ENCODE measurements at regions not wholly inside any gene's neighbourhood (a gene's known extent, or its start where the extent isn't known, plus 50 kb on each side); places are given as distances from the start of the nearest gene placed in this dataset.

DNA sequence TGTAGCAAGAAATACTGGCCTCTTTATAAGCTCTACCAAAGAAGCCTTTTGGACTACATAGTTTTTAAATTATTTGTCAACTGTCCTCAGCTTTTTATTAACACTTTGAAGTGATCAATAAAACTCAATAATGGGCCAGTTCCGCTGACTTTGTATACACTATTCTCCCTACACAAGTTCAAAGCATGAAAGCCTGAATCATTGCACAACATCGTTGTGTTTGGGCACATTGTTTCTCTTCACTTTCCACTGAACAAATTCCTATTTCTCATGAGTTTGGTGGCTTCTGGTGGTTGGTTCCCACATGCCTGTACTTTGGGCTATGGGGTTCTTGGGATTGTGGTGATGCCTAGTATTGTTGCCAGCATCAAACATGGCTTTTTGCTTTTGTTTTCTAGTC lies 561.8 kb upstream of the LRRN3 start:
- H3K4me3 ChIP-seq (ENCODE audit: low read depth, low read length) = no peak overlapping the region
- no peak for TF ChIP-seq CTCF (IDR thresholded peaks at IDR 0.05; ENCODE audit: borderline replicate concordance, insufficient read depth, low read depth, low read length)

GRCh38 chr7:110531186-110531585 lies 559.7 kb upstream of the LRRN3 start:
- no peak for TF ChIP-seq CTCF (IDR thresholded peaks at IDR 0.05; ENCODE audit: borderline replicate concordance, insufficient read depth, low read depth, low read length)

GRCh38 chr7:110534241-110534931 lies 556.5 kb upstream of the LRRN3 start:
- TF ChIP-seq CTCF (IDR thresholded peaks at IDR 0.05; ENCODE audit: borderline replicate concordance, insufficient read depth, low read depth, low read length) = no peak
- no peak overlapping the region for H3K4me3 ChIP-seq (ENCODE audit: low read depth, low read length)

More at GRCh38 chr7:110531186-110531585, 559.7 kb upstream of the LRRN3 start:
- H3K4me3 ChIP-seq (ENCODE audit: low read depth, low read length) = no peak overlapping the region

DNA sequence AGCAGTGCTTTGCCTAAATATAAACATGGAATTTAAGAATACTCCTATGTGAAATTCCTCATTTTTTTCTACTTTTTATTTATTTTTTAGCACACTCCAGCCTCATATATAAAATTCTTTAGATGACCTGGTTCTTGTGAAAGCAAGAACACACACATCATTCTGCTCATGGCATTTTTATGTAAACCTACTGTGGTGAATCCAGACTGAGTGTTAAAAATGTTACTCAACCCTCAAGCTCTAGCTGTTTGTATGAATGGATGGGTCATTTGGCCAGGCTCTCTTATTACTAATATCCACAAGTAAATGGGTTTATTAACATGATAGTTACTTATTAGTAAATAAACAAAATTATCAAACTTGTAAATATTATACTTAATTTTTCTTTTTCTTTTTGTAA lies 551.7 kb upstream of the LRRN3 start:
- no peak for TF ChIP-seq CTCF (IDR thresholded peaks at IDR 0.05; ENCODE audit: borderline replicate concordance, insufficient read depth, low read depth, low read length)
- no peak overlapping the region for H3K4me3 ChIP-seq (ENCODE audit: low read depth, low read length)

GRCh38 chr7:110541962-110542361 lies 549.0 kb upstream of the LRRN3 start:
- no peak overlapping the region for H3K4me3 ChIP-seq (ENCODE audit: low read depth, low read length)
- no peak for TF ChIP-seq CTCF (IDR thresholded peaks at IDR 0.05; ENCODE audit: borderline replicate concordance, insufficient read depth, low read depth, low read length)

DNA sequence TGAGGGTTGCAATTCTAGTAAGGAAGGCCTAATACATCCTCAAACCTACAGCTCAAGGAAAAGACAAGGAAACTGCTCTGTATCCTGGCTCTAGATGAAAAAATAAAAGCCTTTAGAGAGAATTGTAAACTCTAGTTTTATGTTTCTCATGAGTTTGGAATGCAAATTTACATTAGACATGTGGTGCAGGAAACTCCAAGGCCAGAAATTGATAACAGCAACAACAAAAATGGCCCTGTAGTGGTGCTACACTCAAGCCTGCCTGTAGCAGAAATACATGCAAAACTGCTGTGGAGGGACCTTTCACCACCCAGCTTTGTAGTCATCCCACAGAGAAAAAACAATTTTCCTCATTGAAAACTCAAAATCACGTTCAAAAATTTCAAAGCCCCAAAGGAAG lies 546.7 kb upstream of the LRRN3 start:
- no peak for TF ChIP-seq CTCF (IDR thresholded peaks at IDR 0.05; ENCODE audit: borderline replicate concordance, insufficient read depth, low read depth, low read length)
- no peak overlapping the region for H3K4me3 ChIP-seq (ENCODE audit: low read depth, low read length)

DNA sequence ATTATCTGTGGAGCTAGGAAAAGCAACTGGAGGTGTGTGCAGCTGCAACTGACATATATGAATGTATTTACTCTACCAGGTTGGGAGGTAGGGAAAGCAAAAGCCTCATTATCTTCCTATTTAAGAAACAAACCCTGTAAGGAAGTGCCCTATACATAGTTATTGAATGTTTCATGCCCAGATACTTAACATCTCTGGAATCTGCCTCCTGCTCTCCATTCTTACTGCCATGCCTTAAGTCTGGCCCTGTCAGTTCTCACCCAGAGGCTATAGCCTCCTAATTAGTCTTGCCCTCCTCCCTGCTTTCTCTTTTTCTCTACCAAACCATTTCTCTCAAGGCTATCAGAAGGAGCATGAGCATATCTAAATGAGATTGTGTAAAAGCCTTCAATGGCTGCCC lies 542.6 kb upstream of the LRRN3 start:
- no peak for TF ChIP-seq CTCF (IDR thresholded peaks at IDR 0.05; ENCODE audit: borderline replicate concordance, insufficient read depth, low read depth, low read length)
- H3K4me3 ChIP-seq (ENCODE audit: low read depth, low read length) = no peak overlapping the region

All from GM12875 (cell line).